ENCODE measurements at regions not wholly inside any gene's neighbourhood (a gene's known extent, or its start where the extent isn't known, plus 50 kb on each side); places are given as distances from the start of the nearest gene placed in this dataset.

DNA sequence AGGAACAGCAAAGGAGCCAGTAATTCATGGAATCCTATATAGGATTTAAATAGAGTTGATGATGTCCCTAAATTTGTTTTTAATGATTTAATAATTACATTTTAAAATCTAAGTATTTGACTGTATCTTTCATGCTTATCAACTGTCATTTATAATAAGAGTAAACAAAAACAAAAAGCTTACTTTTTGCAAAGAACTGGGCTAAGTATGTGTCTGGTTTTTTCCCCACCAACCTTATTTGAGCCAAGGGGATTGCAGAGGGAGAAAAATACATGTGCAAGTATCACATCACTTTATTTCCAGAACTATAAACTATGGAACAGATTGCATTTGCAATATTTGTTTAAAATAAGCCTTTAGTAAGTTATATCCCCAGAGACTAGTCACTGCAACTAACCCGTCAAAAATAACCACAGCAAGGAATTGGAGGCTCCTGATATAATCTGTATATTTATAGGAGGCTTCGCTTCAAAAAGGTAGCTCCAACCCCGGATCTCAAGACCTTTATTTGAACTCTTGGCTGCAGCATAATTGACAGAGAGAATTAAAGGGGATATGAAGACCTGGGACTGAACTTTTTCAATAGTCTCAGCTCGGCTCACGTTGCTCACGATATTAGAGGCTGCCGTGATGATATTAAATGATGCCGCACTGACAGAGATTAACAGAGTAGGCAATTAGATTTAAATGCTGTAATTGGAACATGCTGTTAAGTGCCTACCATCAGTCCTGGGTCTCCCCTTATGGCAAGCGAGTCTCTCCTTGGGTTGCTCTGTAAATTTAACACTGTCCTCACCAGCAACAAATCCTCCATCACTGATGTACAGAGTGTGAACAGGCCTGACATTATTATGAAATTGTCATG lies 329.1 kb upstream of the NFIA start:
- H3K4me3 ChIP-seq = no peak overlapping the region
- H3K27me3 ChIP-seq = no peaks in the 10 kb centered on the region
- no peaks in the 10 kb centered on the region for H3K36me3 ChIP-seq
- H3K27ac ChIP-seq = no peak overlapping the region
- DNase-seq (ENCODE audit: low spot score in 2 of 2) = no peak
- H3K4me1 ChIP-seq = no peaks in the 10 kb centered on the region
- intact Hi-C loops (cut with DNase I; ENCODE audit: low total_unique reads) = no loop called here
- TF ChIP-seq POLR2A (IDR thresholded peaks at IDR 0.05) = no peak
- no peak for TF ChIP-seq POLR2AphosphoS5 (IDR thresholded peaks at IDR 0.05)
- TF ChIP-seq, protein P1, sequence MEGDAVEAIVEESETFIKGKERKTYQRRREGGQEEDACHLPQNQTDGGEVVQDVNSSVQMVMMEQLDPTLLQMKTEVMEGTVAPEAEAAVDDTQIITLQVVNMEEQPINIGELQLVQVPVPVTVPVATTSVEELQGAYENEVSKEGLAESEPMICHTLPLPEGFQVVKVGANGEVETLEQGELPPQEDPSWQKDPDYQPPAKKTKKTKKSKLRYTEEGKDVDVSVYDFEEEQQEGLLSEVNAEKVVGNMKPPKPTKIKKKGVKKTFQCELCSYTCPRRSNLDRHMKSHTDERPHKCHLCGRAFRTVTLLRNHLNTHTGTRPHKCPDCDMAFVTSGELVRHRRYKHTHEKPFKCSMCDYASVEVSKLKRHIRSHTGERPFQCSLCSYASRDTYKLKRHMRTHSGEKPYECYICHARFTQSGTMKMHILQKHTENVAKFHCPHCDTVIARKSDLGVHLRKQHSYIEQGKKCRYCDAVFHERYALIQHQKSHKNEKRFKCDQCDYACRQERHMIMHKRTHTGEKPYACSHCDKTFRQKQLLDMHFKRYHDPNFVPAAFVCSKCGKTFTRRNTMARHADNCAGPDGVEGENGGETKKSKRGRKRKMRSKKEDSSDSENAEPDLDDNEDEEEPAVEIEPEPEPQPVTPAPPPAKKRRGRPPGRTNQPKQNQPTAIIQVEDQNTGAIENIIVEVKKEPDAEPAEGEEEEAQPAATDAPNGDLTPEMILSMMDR (IDR thresholded peaks at IDR 0.05) = no peak
- H3K9me3 ChIP-seq = no peaks in the 10 kb centered on the region

DNA sequence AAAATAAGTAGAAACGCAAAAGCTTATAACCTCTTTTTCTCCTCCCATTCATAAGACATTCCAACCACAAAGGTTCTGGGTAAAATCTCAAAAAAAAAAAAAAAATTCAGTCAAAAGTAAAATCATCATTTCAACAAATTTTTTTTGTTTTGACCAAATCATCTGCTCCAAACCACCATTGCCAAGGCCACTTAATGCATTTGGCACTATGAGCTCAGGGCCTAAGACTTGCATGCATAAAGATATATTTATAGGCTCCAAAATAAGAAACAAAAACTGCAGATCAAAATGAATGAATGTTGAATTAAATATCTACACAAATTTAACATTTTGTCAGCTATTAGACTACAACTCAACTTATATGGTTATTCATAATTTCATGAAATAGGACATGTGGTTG lies 331.1 kb upstream of the NFIA start:
- no peaks in the 10 kb centered on the region for H3K36me3 ChIP-seq
- no peaks in the 10 kb centered on the region for H3K9me3 ChIP-seq
- TF ChIP-seq POLR2AphosphoS5 (IDR thresholded peaks at IDR 0.05) (no peak), POLR2A (IDR thresholded peaks at IDR 0.05) (no peak)
- TF ChIP-seq, protein P1 (IDR thresholded peaks at IDR 0.05) = no peak
- H3K27ac ChIP-seq = no peak overlapping the region
- DNase-seq (ENCODE audit: low spot score in 2 of 2) = no peak
- no peak overlapping the region for H3K4me3 ChIP-seq
- H3K27me3 ChIP-seq = no peaks in the 10 kb centered on the region
- intact Hi-C loops (cut with DNase I; ENCODE audit: low total_unique reads) = no loop called here
- H3K4me1 ChIP-seq = no peaks in the 10 kb centered on the region

DNA sequence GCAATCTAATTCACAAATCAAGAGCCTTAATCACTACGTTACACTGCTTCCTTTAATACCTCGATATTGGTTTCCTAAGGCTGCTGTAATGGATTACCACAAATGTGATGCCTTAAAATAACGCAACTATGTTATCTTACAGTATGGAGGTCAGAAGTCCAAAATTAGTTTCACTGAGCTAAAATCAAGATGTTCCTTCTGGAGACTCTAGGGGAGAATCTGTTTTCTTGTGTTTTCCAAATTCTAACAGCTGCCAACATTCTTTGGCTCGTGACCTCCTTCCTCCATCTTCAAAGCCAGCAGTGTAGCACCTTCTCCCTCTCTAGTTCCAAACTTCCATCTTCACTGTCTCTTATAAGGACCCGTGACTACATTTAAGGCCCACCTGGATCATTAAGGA lies 335.0 kb upstream of the NFIA start:
- H3K27ac ChIP-seq = no peak overlapping the region
- no peaks in the 10 kb centered on the region for H3K9me3 ChIP-seq
- DNase-seq (ENCODE audit: low spot score in 2 of 2) = no peak
- no peaks in the 10 kb centered on the region for H3K4me1 ChIP-seq
- no peaks in the 10 kb centered on the region for H3K27me3 ChIP-seq
- TF ChIP-seq POLR2A (IDR thresholded peaks at IDR 0.05) (no peak), POLR2AphosphoS5 (IDR thresholded peaks at IDR 0.05) (no peak)
- TF ChIP-seq, protein P1 (IDR thresholded peaks at IDR 0.05) = no peak
- intact Hi-C loops (cut with DNase I; ENCODE audit: low total_unique reads) = loop anchor here (5.0 kb wide), 1 partner anchor 40 kb away; no protein-coding TSS in a partner anchor
- no peaks in the 10 kb centered on the region for H3K36me3 ChIP-seq
- H3K4me3 ChIP-seq = no peak overlapping the region

DNA sequence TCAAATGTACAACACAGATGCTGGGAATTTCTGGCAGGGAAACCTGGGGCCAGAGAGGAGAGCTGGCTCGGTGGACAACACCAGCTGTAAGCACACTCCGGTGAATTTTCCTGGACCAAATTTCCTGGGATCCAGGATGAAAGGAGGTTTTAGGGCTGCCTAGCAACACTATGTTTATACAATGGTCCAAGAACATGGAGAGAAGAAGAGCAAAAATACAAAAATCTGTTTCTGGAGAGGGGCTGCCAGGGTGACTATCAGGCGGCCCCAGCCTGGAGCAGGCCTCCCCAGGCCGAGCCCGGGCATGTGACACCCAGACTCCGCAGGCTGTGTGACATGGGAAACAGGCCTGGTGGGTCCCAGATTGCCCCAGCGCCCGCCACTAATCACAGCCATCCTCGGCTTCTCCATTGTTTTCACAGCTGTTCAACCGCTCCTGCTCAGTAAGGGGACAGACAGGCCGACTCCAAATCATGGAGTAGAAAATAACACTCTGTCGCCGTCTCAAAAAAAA lies 336.0 kb upstream of the NFIA start:
- no peak for DNase-seq (ENCODE audit: low spot score in 2 of 2)
- no peaks in the 10 kb centered on the region for H3K27me3 ChIP-seq
- intact Hi-C loops (cut with DNase I; ENCODE audit: low total_unique reads) = loop anchor here (5.0 kb wide), 1 partner anchor 39 kb away; no protein-coding TSS in a partner anchor
- H3K27ac ChIP-seq = no peak overlapping the region
- no peak overlapping the region for H3K4me3 ChIP-seq
- H3K36me3 ChIP-seq = no peaks in the 10 kb centered on the region
- TF ChIP-seq, protein P1 (IDR thresholded peaks at IDR 0.05) = no peak
- TF ChIP-seq POLR2A (IDR thresholded peaks at IDR 0.05) = no peak
- TF ChIP-seq POLR2AphosphoS5 (IDR thresholded peaks at IDR 0.05) = no peak
- H3K9me3 ChIP-seq = no peaks in the 10 kb centered on the region
- H3K4me1 ChIP-seq = no peaks in the 10 kb centered on the region

DNA sequence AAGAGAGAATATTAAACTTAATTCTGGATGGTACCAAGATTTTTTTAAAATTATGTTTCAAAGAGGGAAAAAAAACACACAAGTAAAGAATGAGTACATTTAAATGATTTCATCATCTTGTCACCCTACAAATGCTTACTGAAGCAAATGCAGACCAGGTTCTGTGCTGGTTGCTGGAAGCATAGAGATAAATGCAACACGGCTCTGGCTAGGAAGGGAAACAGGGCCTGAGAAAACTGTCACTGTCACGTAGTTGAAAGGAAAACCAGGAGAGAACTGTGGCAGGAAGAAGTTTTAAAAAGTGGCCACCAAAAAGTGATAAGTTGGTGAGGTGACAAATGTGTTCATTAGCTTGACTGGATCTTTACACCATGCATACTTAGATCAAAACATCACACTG lies 336.9 kb upstream of the NFIA start:
- DNase-seq (ENCODE audit: low spot score in 2 of 2) = no peak
- no peaks in the 10 kb centered on the region for H3K36me3 ChIP-seq
- intact Hi-C loops (cut with DNase I; ENCODE audit: low total_unique reads) = loop anchor here (5.0 kb wide), 1 partner anchor 38 kb away; no protein-coding TSS in a partner anchor
- no peak overlapping the region for H3K27ac ChIP-seq
- H3K9me3 ChIP-seq = no peaks in the 10 kb centered on the region
- TF ChIP-seq POLR2A (IDR thresholded peaks at IDR 0.05) (no peak), POLR2AphosphoS5 (IDR thresholded peaks at IDR 0.05) (no peak)
- TF ChIP-seq, protein P1 (IDR thresholded peaks at IDR 0.05) = no peak
- no peak overlapping the region for H3K4me3 ChIP-seq
- no peaks in the 10 kb centered on the region for H3K4me1 ChIP-seq
- H3K27me3 ChIP-seq = no peaks in the 10 kb centered on the region

Data from breast epithelium (tissue), 4 donors.